Liver (tissue), 8 donors: ENCODE measurements at regions not wholly inside any gene's neighbourhood (a gene's known extent, or its start where the extent isn't known, plus 50 kb on each side); places are given as distances from the start of the nearest gene placed in this dataset.

Experiments
- DNase-seq: peaks from one replicate; pipeline ENCODE4 v3.0.0-alpha.2; 2017; ENCODE audit warnings: low spot score
- H3K27ac ChIP-seq, 2 donors: one replicate each; pipeline ENCODE4 v1.7.0; 2013; ENCODE audit warnings: inconsistent platforms in 2 of 2, low read length in 2 of 2, control low read depth in 1 of 2, low read depth in 1 of 2, mild to moderate bottlenecking in 1 of 2
- H3K27me3 ChIP-seq, 4 donors: one replicate each; pipeline versions ENCODE4 v1.6.1 to v1.7.0; 2013; ENCODE audit warnings: low read length in 3 of 4, inconsistent platforms in 1 of 4, mild to moderate bottlenecking in 1 of 4, moderate library complexity in 1 of 4; ENCODE audit not compliant: control insufficient read depth in 4 of 4, insufficient read depth in 4 of 4
- H3K36me3 ChIP-seq, 4 donors: one replicate each; pipeline versions ENCODE4 v1.6.1 to v1.7.0; 2013; ENCODE audit warnings: low read length in 3 of 4, mild to moderate bottlenecking in 3 of 4, low read depth in 1 of 4, moderate library complexity in 1 of 4; ENCODE audit not compliant: control insufficient read depth in 4 of 4, insufficient read depth in 3 of 4
- H3K4me1 ChIP-seq, 4 donors: one replicate each; pipeline versions ENCODE4 v1.6.1 to v1.7.0; 2013; ENCODE audit warnings: low read length in 3 of 4, mild to moderate bottlenecking in 3 of 4, moderate library complexity in 1 of 4; ENCODE audit not compliant: control insufficient read depth in 4 of 4, insufficient read depth in 4 of 4
- H3K4me3 ChIP-seq, 3 donors: one replicate each; pipeline versions ENCODE4 v1.6.1 to v1.7.0; 2013; ENCODE audit warnings: low read length in 3 of 3, control low read depth in 1 of 3, low read depth in 1 of 3, mild to moderate bottlenecking in 1 of 3
- H3K9ac ChIP-seq, 2 donors: one replicate each; pipeline ENCODE4 v1.7.0; 2013; ENCODE audit warnings: low read length in 2 of 2, mild to moderate bottlenecking in 2 of 2, moderate library complexity in 2 of 2, control low read depth in 1 of 2, low read depth in 1 of 2
- H3K9me3 ChIP-seq, 4 donors: one replicate each; pipeline versions ENCODE4 v1.6.1 to v1.7.0; 2013; ENCODE audit warnings: low read length in 3 of 4; ENCODE audit not compliant: control insufficient read depth in 4 of 4
- CTCF ChIP-seq: fragments of 150-350 bp; IDR thresholded peaks from 2 replicates; pipeline ENCODE4 v1.5.1; 2017; ENCODE audit warnings: improper control_type of control experiment, low read depth, low read length; ENCODE audit not compliant: missing input control
- EGR1 ChIP-seq, 2 donors: IDR thresholded peaks; 2 replicates each; pipeline ENCODE4 v1.6.1; 2016 to 2018; ENCODE audit warnings: antibody characterized with exemption in 2 of 2, low read depth in 2 of 2
- FOXA1 ChIP-seq: IDR thresholded peaks from 2 replicates; pipeline ENCODE4 v1.6.1; 2016; ENCODE audit warnings: antibody characterized with exemption
- FOXA2 ChIP-seq: IDR thresholded peaks from 2 replicates; pipeline ENCODE4 v1.6.1; 2016; ENCODE audit warnings: antibody characterized with exemption
- GABPA ChIP-seq, 2 donors: IDR thresholded peaks in 1 of 2; conservative IDR thresholded peaks in 1 of 2; 2 replicates each; pipeline ENCODE4 v1.6.1; 2016; ENCODE audit warnings: antibody characterized with exemption in 2 of 2, mild to moderate bottlenecking in 1 of 2, moderate library complexity in 1 of 2
- HNF4G ChIP-seq: IDR thresholded peaks from 2 replicates; pipeline ENCODE4 v1.6.1; 2016; ENCODE audit warnings: antibody characterized with exemption
- JUND ChIP-seq, 2 donors: IDR thresholded peaks; 2 replicates each; pipeline ENCODE4 v1.6.1; 2016; ENCODE audit warnings: antibody characterized with exemption in 2 of 2
- NR2F2 ChIP-seq: IDR thresholded peaks from 2 replicates; pipeline ENCODE4 v1.6.1; 2016; ENCODE audit warnings: antibody characterized with exemption
- RAD21 ChIP-seq, 2 donors: IDR thresholded peaks; 2 replicates each; pipeline ENCODE4 v1.6.1; 2016; ENCODE audit warnings: antibody characterized with exemption in 2 of 2, mild to moderate bottlenecking in 2 of 2
- RXRA ChIP-seq, 2 donors: IDR thresholded peaks; 2 replicates each; pipeline ENCODE4 v1.6.1; 2017 to 2018; ENCODE audit warnings: antibody characterized with exemption in 2 of 2, mild to moderate bottlenecking in 1 of 2
- SP1 ChIP-seq: IDR thresholded peaks from 2 replicates; pipeline ENCODE4 v1.6.1; 2018; ENCODE audit warnings: antibody characterized with exemption, mild to moderate bottlenecking
- YY1 ChIP-seq: IDR thresholded peaks from 2 replicates; pipeline ENCODE4 v1.6.1; 2016; ENCODE audit warnings: antibody characterized with exemption, mild to moderate bottlenecking
- ZBTB33 ChIP-seq: IDR thresholded peaks from 2 replicates; pipeline ENCODE4 v1.6.1; 2016; ENCODE audit warnings: antibody characterized with exemption
- WGBS: extraction: QIAGEN DNeasy Blood & Tissue Kit; methylation state at CpG from one replicate; pipeline ENCODE4 v1.1.7; 2013; 5-methylcytosine and 5-hydroxymethylcytosine counted together
- TF ChIP-seq, protein P1 (sequence below): IDR thresholded peaks from 2 replicates; pipeline ENCODE4 v1.6.1; 2016; ENCODE audit warnings: antibody characterized with exemption, mild to moderate bottlenecking
- TF ChIP-seq, protein P2 (sequence below): IDR thresholded peaks from 2 replicates; pipeline ENCODE4 v1.6.1; 2016; ENCODE audit warnings: antibody characterized with exemption
- TF ChIP-seq, protein P3 (sequence below): IDR thresholded peaks from 2 replicates; pipeline ENCODE4 v1.6.1; 2016; ENCODE audit warnings: antibody characterized with exemption
- donor health status: healthy.
- donor health status: healthy.
- donor health status: healthy.
- donor health status: healthy.
- donor health status: healthy.

DNA sequence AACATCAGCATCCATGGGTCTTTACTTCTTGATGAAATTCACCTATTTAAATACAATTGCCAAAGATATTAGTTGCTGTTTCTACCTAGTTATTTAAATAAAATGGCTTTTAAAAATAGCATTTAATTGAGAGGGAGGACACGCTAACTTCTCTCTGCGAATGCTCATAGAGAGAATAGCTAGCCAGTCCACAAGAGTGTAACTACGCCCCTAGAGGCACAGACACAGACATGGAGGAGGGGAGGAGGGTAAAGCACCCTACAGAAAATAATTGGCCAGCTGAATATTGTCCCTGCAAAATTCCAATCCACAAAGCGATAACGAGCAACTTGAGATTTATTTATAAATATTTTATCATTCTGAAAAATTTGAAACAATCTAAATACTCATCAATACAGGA lies 97.0 kb upstream of the PAPOLG start (continued):
- no peak for TF ChIP-seq EGR1 (IDR thresholded peaks at IDR 0.05; ENCODE audit: low read depth in 2 of 2)

DNA sequence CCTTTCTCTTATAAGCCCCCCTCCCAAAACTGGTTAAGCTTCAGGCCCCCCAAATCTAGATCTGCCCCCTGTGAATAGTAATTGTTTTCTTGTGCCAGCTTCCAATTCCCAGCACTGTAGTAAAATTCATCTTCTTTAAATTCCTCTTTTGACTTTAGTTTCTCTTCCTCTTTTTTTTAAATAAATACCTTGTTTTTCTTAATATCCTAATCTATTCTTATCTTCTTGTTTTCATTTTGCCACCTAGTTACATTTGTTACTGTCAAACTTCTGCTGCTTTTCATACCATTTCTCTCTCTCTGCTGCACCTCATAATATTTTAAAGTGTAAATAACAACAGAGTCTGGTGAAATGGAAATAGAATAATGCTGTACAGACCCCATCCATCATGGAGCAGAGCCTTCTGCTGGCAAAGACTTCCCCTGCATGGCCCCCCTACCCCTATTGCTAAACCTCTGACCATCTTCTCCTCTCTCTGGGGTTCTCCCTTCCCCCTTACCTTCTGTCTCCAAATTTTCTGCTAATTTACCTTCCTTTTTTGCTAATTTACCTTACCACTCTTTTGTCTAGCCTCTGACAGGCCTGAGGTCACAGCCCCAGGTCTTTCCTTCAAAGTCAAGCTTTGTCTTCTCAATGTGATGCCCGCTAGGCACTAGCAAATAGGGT lies 94.9 kb upstream of the PAPOLG start:
- H3K36me3 ChIP-seq = no peaks in the 10 kb centered on the region
- no peaks in the 10 kb centered on the region for H3K9me3 ChIP-seq
- no peaks in the 10 kb centered on the region for H3K27me3 ChIP-seq
- TF ChIP-seq, protein P1, sequence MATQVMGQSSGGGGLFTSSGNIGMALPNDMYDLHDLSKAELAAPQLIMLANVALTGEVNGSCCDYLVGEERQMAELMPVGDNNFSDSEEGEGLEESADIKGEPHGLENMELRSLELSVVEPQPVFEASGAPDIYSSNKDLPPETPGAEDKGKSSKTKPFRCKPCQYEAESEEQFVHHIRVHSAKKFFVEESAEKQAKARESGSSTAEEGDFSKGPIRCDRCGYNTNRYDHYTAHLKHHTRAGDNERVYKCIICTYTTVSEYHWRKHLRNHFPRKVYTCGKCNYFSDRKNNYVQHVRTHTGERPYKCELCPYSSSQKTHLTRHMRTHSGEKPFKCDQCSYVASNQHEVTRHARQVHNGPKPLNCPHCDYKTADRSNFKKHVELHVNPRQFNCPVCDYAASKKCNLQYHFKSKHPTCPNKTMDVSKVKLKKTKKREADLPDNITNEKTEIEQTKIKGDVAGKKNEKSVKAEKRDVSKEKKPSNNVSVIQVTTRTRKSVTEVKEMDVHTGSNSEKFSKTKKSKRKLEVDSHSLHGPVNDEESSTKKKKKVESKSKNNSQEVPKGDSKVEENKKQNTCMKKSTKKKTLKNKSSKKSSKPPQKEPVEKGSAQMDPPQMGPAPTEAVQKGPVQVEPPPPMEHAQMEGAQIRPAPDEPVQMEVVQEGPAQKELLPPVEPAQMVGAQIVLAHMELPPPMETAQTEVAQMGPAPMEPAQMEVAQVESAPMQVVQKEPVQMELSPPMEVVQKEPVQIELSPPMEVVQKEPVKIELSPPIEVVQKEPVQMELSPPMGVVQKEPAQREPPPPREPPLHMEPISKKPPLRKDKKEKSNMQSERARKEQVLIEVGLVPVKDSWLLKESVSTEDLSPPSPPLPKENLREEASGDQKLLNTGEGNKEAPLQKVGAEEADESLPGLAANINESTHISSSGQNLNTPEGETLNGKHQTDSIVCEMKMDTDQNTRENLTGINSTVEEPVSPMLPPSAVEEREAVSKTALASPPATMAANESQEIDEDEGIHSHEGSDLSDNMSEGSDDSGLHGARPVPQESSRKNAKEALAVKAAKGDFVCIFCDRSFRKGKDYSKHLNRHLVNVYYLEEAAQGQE = no peak
- TF ChIP-seq FOXA1 (no peak), NR2F2 (no peak), FOXA2 (no peak), EGR1 (IDR thresholded peaks at IDR 0.05; ENCODE audit: low read depth in 2 of 2) (no peak), RXRA (IDR thresholded peaks at IDR 0.05) (no peak), JUND (IDR thresholded peaks at IDR 0.05) (no peak), GABPA (IDR thresholded peaks at IDR 0.05 in 1 of 2, conservative IDR thresholded peaks at IDR 0.05 in 1 of 2) (no peak), RAD21 (IDR thresholded peaks at IDR 0.05) (no peak), YY1 (no peak), SP1 (no peak), HNF4G (no peak), CTCF (no peak), ZBTB33 (no peak)
- TF ChIP-seq, protein P2, sequence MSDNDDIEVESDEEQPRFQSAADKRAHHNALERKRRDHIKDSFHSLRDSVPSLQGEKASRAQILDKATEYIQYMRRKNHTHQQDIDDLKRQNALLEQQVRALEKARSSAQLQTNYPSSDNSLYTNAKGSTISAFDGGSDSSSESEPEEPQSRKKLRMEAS = no peak
- TF ChIP-seq, protein P3, sequence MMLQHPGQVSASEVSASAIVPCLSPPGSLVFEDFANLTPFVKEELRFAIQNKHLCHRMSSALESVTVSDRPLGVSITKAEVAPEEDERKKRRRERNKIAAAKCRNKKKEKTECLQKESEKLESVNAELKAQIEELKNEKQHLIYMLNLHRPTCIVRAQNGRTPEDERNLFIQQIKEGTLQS = no peak
- no peak overlapping the region for H3K27ac ChIP-seq
- 83% methylated on average over 1 of the region's 1 CpG for WGBS
- no peak for DNase-seq
- no peak overlapping the region for H3K9ac ChIP-seq
- no peak overlapping the region for H3K4me3 ChIP-seq
- no peaks in the 10 kb centered on the region for H3K4me1 ChIP-seq
